ENCODE measurements at regions not wholly inside any gene's neighbourhood (a gene's known extent, or its start where the extent isn't known, plus 50 kb on each side); places are given as distances from the start of the nearest gene placed in this dataset.
"Not testable (repeated sequence)": the region's sequence is repeated elsewhere in the genome, so short reads cannot be mapped to it uniquely, and the experiment has no call there.

DNA sequence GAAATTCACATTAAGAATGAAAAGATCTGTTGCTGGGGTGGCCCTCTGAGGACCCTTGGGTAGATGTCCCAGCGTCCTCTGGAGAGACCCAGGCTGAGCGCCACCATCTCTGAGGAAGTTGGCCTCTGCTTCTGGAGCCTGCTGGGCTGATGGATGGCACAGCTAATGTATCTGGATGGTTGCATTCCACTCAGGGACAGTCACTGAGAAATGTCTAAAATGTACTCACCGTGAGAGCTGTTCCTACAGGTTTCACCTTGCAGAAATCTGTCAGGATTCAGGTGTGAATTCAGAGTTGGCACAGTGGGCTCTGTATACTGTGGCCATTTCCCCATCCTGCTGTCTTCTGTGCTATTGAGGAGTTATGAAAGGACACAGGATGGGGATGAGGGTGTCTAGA lies 247.2 kb downstream of the AACS start:
- no peak for FAIRE-seq

DNA sequence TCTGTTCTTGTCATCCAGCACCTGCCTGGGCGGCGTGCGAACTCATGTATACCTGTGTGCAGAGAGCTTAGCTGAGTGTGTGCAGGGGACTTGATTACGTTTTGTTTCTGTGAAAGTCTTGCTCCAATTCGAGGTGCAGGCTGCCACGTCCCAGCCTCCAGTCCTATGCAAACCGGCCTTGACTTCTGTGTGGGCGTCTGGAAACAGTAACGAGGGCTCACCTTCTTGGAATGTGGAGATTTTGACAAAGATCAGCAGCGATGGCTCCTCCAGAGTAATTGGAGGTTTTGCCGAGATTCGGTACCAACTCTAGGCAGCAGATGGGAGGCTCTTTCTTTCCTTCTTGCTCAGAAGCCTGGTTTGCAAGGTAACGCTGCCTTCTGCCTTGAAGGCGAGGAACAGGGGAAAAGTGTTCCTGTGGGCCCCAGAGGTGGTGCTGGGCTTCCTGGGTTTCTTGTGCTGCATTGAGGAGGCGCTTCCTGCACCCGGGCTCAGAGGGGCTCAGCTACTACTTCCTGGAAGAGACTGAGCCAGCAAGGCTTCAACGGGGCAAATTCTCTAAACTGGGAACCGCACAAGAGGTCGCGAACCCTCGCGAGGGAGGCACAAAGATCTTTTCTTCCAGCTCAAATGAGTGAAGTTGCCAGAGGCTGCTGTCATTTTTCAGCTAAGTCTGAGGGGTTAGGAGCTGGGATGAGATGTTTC lies 249.0 kb downstream of the AACS start:
- no peak for FAIRE-seq

DNA sequence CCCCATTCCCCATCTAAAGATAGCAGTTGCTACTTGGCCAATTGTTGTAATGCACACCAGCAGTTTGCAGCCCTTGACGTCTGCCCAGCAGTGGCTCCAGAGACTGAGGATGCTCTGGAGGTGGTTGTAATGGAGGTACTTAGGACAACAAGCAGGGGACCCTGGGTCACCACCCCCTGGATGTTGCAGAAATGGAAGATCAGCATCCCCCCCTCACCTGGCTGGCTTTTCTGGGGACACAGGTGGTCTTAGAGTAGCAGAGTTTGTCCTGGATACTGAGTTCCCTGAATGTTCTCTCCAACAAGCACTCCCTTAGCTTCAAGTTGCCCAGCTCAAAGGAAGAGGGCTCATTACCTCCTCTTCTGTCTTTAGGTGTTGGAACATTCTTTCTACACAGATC lies 250.5 kb downstream of the AACS start:
- no peak for FAIRE-seq

DNA sequence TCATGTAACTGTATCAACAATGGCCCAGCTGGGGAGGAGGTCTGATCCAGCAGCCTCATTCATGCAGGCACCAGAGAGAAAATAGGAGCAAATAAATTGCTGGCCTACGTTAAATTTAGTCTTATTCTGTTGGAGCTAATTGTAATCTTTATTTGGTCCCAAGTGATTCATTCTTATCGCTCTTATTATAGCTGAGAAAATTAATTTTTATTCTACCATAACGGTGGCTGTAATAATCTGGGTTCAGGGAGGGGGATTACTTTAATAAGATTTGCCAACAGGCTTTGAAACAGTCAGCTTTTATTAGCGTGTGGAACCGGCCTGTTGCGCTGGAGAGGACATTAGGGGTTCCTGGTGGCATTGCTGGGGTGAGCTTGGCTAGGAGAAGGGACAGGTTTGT lies 254.9 kb downstream of the AACS start:
- FAIRE-seq = no peak

DNA sequence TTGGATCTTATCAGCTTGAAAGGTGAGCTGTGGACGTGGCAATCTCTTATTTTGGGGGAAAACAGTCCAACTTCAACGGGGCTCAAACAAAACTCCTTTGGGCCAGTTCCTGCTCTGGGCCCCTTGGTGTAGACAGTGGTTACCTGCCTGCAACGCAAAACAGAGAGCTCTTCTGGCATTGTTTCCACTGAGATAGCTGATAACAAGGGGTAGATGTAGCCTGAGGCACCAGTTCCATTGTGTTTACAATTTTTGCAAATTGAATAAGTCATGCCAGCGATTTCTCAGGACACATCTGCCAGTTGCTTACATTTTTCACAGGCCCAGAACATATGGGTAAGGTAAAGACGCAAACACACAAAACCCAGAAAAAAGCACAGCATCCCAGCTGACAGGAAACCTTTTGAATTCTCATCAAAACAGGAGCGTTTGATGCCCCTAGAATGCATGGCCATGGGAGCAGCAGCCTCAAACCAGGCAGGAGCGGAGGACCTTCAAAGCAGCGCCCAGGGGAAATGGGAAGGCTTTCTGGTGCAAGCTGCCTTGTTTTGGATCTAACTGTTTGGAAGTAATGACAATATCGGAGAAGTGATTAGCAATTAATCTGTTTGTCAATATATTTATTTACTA lies 259.7 kb downstream of the AACS start:
- no peak for FAIRE-seq

DNA sequence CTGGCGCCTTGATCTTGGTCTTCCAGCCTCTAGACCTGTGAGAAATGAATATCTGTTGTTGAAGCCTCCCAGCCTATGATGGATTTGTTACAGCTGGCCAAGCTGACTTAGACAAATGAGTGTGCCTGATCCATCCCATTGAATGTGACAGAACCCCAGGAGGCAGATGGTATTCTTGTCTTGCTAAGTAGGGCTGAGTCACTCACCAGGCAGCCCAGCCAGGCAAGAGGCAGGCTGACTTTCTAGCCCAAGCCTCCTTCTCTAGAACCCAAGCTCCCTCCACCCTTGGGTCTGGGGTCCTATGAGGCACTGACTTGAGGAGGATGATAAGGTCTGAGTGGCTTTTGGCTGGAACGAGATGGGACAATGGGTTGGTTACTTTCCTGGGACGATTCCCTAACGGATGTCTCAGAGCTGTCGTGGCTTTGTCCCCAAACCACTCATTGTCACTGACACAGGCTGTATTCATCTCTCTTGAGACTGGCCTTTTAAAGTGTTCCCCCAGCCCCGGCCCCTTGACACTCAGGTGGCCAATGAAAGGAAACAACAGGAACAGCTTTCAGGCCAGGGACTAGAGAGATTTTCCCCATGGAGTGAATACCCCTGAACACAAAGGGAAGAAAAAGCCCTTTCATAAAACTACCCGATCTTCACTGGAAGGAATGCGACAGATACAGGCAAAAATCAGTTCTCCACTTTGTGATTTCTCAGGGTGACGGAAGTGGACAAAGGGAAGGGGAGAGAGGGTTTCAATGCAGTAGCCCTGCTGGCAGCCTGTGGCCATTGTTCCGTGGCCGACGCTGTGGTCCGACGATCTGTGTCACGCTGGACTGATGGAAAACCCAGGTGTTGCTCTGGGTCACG lies 264.2 kb downstream of the AACS start:
- no peak for FAIRE-seq

DNA sequence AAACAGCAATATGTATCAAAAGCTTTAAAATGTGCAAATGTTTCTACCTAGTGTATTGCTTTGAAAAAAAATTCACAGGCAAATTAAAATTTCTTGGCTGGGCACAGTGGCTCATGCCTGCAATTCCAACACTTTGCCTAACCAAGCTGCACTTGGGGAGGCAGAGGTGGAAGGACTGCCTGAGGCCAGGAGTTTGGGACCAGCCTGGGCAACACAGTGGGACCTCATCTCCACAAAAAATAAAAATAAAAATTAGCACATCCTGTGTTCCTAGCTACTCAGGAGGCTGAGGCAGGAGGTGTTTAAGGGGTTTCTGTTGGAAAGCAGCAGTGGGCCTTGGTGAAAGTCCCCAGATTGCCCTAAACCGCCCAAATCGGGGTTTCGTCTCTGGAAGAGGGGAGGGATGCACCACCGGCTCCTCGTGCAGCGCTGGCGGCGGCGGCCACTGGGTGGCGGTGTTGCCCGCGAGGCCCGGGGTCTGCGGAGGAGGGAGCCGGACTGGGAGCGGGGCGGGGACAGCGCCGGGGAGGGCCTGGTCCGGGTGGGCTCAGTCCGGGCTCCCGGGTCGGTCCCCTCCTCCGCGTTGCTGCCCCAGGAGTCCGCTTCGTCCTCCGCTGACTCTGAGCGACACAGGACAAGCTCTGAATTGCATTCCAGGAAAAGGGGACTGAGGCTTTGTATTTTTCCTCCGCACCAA lies 265.6 kb downstream of the AACS start:
- no peak for FAIRE-seq

DNA sequence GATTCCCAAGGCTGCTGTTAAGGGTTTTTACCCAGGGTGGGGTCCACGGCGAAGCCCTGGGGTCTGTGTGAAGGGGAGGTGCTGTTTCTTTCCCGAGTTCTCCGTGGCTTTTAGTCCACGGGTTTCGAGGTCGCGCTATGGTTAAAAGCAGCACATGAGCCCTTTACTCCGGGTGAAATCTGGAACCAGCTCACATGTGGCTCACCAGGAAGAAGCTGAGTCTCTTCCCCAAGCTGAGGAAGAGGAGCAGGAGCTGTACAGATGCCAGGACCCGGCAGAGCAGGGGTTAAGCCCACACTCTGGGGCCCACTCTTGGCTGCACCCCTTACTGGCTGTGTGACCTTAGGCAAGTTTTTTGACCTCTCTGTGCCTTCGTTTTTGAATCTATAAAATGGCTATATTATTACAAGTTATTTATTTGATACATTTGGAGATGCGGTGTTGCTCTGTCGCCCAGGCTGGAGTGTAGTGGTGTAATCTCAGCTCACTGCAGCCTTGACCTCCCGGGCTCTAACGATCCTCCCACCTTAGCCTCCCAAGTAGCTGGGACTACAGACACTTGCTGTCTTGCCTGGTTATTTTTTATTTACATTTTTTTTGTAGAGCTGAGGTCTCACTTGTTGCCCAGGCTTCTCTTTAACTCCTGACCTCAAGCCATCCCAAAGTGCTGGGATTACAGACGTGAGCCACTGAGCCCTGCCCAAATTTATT lies 266.3 kb downstream of the AACS start:
- FAIRE-seq = no peak

DNA sequence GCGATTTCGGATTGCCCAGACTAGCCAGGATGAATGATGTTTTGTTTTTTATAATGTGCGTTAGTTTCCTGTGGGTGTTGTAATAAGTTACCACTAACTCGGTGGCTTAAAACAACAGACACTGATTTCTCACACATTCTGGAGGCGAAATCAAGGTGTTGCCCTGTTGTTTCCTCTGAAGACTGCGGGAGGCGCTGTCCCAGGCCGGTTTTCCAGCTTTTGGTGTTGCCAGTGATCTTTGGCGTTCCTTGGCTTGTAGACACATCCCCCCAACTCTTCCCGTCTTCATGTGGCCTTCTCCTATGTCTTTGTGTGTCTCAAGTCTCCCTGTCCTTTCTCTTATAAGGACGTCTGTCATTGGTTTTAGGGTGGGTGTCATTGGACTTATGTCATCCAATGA lies 267.7 kb downstream of the AACS start:
- FAIRE-seq = no peak

DNA sequence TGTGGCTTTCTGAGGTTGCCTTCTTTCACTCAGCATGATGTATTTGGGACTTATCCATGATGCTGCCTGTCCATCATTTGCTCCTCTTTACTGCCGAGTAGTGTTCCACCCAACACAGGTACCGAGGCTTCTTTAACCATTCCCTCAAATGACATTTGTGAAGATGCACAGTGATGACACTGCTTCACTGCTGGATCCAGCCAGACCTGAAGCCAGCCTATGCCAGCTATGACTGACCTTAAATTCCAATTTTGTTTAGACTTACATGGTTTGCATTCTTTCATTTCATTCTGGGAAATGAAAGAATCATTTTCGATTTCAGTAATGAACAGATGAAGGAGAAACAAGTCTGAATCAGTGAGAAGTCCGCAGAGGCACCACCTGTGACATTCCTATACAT lies 271.0 kb downstream of the AACS start:
- FAIRE-seq = no peak

DNA sequence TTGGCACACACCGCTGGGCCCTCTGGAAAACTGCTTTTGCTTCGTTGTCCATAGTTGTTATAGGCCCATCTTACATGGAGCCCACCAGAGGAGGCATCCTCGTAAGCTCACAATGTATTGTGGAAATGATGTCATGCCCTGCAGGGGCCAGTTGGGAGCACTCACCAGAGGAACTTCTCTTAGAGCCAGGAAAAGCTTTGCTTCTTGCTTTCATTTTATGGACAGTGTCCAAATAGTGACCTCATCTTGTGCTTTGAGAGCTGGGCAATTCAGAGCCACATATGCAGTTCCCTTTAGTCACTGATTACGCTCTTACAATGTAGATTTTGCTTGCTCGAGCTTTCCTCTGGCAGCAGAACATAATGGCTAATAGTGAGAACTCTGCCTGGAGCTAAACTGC lies 275.6 kb downstream of the AACS start:
- FAIRE-seq = no peak

DNA sequence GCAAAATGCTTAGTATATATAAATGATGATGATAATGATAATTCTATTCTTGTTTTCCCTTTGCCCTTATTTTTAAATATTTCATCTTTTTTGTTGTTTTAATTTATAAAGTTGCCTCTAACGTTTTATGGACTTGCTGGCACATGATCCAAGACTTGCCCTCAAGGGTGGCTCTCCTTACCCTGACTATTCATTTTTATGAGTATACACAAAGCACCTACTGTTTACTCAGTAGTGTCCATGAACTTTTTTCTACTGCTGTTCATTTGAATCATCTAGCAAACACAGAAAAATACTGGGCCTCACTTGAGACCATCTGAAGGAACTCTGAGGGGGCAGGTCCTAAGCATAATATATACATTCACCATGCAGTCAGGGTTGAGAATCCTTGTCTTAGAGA lies 276.2 kb downstream of the AACS start:
- no peak for FAIRE-seq

DNA sequence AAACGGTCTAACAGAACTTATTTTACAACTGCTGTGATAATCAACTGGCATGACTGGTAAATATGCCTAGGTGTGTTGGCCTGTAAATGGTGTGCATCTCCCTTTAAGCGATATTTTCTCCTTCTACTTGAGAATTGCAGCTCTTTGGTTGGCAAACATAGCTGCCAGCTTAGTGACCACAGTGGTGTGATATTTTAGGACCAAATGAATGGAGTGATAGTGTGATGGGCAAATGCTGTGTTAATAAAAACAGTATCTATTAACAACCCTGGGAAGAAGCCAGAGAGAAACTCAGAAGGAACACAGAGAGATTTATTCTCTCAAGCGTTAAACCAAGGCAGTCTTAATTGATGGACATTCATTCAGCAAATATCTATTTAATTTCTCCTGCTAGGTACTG lies 278.4 kb downstream of the AACS start:
- no peak for FAIRE-seq

DNA sequence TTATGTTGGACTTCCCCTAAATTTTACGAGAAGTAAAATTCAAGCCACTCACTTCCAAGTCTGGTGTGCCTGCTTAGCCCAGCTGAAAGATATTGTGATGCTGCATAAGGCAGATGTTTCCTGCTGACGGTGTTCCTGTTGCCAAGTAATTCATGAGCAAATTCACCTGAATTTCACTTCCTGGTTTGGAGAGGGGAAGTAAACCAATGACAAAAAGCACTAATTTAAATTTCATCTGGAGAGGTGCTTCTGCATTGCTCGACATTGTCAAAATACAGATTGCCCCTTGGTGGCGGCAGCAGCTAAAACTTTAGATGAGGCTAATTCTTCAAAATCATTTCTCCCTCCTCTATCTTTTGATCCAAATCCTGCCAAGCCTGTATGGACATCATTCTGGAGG lies 281.1 kb downstream of the AACS start:
- no peak for FAIRE-seq

DNA sequence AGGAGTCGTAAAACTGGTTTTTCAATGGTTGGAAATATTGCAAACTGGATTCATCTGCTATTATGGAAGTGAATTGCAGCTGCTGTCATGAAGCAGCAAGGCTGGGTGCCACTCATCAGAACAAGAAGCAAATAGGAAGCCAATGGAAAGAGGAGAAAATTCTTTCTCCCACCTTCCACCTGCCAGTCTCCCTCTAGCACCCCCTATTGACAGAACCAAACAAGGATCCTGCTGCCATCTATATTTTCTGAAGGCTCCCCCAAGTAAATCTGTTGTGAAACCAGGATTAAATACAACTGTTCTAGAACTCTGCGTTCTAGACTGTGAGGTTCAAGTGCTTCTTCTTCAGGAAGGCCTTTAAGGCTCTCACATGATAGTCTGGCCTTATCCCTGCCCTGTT lies 286.6 kb downstream of the AACS start:
- no peak for FAIRE-seq

DNA sequence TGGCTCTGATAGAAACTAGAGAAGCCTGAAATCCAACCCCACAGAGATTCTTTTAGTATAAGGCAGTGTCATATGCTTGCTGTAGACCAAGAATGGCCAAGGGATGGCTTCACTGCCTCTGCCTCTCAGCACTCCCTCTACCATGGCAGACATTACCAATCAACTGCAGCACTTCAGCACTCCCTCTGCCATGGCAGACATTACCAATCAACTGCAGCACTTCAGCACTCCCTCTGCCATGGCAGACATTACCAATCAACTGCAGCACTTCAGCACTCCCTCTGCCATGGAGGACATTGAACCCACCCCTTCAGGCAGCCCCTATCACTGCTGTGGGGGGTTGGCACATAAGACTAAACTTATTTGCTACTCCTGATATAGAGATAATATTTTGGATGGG lies 287.8 kb downstream of the AACS start:
- not testable (repeated sequence) for FAIRE-seq

DNA sequence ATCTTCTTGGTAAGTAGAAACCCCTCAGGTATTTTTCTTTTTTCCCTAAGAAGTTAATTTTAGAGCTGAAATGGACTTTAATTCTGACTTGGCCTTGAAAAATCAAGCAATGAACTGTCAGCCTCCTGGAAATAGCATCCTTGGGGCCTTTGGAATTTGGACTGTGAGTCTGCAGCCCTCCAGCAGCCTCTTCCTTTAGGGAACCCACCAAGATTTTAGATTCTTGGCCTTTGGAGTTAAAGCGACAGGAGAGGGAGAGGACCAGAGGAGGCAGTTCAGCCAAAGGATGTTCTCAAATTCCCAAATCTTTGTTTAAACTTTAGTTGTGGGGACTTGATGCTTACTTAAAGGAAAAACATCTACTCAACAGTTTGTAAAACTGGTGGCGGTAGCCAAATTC lies 288.6 kb downstream of the AACS start:
- FAIRE-seq = no peak

DNA sequence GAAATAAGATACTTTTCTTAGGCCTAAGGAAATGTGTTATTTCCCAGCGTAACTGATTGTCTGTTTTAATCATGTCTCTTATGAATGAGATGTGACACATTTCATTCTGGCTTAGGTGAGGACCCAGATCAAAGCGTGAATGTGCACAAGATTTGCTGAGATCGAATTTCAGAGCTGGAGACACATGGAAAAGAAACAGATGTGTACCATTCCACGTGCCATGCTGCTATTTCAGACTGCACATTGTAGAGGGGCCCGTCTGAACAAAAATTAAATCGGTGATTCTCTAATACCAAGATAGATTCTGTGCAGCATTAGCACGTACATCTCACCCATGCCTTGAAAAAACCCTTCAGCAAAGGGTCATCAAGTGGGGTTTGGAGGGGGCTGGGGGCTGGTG lies 290.4 kb downstream of the AACS start:
- FAIRE-seq = no peak

DNA sequence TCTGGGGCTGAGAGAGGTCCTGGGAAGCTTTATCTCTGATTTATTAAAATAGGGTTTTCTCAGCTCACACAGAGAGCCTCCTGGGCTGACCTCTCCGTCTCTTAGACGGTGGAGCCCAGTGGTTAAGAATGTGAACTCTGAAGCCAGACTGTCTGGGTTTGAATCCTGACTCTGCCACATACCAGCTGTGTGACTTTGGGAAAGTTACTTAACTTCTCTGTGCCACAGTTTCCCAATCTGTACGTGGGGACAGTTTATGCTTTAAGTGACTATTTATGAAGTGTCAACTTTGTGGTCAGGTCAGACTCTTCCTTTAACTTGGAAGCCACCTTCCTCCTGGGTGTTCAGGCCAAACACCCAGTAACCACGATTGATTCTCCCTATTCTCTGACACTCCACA lies 290.9 kb downstream of the AACS start:
- FAIRE-seq = no peak

DNA sequence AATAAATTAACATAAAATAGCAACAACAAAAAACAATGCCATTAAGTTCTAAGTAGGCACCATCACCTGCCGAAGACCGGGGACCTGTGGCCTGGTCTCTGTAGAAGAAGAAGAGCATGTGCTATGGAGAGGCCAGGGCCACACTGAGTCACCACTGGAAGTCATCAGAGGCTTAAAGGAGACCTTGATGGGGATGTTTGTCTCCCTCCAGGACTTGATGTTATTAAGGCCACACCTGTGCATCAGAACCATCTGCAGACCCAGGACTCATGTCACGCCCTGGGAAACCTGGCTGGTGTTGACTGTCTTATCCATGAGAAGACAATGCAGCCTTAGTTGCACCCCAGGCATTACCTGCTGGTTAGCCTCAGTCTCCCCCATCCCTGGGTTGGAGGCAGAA lies 292.3 kb downstream of the AACS start:
- no peak for FAIRE-seq

DNA sequence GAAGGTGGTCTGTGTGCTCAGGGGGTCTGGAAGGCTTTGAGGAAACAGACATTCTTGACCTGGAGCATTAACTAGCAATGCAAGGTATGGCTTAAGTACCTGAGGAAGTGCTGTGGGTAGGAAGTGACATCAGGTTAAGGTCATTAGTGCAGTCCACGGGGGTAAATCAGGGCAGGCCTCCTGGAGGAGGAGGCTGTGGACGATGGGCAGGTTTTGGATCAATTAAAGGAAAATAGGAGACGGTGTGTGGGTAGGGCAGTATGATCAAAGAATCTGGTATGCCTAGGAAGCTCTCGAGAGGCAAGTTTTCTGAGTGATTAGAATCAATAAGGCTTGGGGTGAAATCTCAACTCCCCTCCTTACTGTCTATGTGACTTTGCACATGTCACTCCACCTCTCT lies 295.3 kb downstream of the AACS start:
- FAIRE-seq = no peak

DNA sequence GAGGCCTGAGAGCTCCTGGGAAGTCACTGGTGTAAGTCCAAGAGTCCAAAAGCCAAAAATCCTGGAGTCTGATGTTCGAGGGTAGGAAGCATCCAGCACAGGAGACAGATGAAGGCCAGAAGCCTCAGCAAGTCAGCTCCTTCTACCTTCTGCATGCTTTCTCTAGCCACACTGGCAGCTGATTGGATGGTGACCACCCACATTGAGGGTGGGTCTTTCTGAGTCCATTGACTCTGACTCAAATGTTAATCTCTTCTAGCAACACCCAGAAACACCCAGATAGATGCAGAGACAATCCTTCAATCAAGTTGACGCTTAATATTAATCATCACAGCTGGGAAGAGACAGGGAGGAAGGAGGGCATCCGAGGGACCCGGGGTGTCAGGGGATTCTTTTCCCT lies 305.8 kb downstream of the AACS start:
- no peak for FAIRE-seq

DNA sequence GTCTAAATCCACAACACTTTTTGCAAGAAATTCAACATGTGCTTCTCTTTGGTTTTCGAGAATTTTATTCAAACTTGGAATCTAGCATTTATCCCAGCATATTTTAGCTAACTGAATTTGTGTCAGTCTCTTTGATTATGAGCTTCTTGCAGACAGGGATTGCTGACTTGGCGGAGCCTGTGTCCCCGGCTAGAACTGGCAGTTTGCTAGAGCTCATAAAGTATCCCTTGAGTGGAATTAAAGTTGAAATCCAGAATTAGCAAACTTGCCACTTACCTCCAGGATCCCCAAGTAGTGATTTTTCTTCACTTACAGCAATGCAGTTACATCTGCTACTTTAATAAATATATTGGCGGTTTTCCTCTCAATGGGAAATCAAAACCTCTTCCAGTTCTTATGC lies 306.9 kb downstream of the AACS start:
- no peak for FAIRE-seq

All from endometrium (tissue), 2 donors.